ENCODE measurements at regions not wholly inside any gene's neighbourhood (a gene's known extent, or its start where the extent isn't known, plus 50 kb on each side); places are given as distances from the start of the nearest gene placed in this dataset.

DNA sequence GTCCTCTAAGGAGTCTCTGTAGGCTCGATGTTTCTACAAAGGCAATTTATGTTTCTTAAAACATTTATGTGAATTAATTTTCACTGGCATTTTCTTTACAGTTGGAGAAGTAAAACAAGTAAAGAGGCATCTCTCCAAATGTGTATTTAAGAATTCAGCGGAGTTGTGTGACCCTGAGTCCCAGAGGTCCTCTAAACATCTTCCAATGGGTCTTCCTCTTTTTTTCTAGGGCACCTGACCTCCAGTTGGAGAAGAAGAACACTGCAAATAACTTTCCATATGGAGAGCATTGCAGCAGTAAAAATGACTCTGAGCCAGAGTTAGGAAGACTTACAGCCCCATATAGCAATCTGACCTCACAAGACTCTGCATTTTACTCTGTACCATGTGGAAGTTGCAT is 480.5 kb upstream of the RAG2 start:
- in situ Hi-C loops (cut with MboI; ENCODE audit: low pct_unique_long_range_greater_than_20kb, low sequenced_read_pairs, unreplicated experiment): no loop called here
- no peak for DNase-seq (ENCODE audit: low spot score)
- no peak for TF ChIP-seq CTCF (IDR thresholded peaks at IDR 0.05; ENCODE audit: extremely low read depth, insufficient read depth, missing control alignments)

DNA sequence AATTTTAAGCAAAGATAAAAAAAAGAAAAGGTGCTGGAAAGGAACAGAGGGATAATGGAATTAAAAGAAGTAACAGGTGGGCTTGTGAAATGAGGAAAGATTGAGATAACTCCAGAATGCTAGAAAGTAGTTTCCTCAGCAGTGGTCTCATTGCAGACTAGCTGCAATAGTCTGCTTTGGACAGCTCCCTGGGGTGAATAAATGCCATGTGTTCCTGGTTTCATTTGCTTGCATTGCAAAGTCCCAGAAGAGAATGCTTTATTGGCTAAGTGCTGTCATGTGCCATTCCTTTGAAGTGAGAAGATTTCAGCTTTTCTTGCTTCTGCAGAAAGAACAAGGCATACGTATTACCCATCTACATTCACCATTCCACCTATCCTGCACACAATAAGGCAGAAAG is 478.8 kb upstream of the RAG2 start:
- DNase-seq (ENCODE audit: low spot score): no peak
- no peak for TF ChIP-seq CTCF (IDR thresholded peaks at IDR 0.05; ENCODE audit: extremely low read depth, insufficient read depth, missing control alignments)
- in situ Hi-C loops (cut with MboI; ENCODE audit: low pct_unique_long_range_greater_than_20kb, low sequenced_read_pairs, unreplicated experiment): no loop called here

DNA sequence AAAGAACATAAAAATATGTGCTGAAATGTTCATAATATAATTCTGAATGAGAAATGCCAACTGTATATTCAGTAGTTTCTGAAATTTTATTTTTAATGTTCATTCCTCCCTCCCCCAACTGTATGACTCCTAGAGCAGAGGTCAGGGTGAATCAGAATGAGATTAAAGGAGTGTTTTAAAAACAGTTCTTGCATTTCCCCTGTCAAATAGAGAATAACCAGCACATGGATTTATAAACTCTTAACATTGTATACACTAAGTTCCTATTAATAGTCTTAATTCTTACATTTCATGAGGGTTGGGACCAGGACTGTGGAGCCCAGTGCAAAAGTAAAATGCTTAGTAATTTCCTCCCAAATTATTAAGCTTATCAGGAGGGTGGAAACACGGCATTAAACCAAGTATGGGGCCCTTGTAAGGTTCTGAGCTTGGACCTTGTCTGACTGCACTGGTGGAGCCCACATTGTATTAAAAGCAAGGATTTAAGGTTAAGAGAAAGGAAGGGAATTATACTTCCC is 474.6 kb upstream of the RAG2 start:
- in situ Hi-C loops (cut with MboI; ENCODE audit: low pct_unique_long_range_greater_than_20kb, low sequenced_read_pairs, unreplicated experiment): no loop called here
- no peak for DNase-seq (ENCODE audit: low spot score)
- TF ChIP-seq CTCF (IDR thresholded peaks at IDR 0.05; ENCODE audit: extremely low read depth, insufficient read depth, missing control alignments): no peak

- TF ChIP-seq CTCF (IDR thresholded peaks at IDR 0.05; ENCODE audit: extremely low read depth, insufficient read depth, missing control alignments): no peak
- no peak for DNase-seq (ENCODE audit: low spot score)
- in situ Hi-C loops (cut with MboI; ENCODE audit: low pct_unique_long_range_greater_than_20kb, low sequenced_read_pairs, unreplicated experiment): no loop called here
These were observed 452.3 kb upstream of the RAG2 start for GRCh38 chr11:37050311-37050710.

DNA sequence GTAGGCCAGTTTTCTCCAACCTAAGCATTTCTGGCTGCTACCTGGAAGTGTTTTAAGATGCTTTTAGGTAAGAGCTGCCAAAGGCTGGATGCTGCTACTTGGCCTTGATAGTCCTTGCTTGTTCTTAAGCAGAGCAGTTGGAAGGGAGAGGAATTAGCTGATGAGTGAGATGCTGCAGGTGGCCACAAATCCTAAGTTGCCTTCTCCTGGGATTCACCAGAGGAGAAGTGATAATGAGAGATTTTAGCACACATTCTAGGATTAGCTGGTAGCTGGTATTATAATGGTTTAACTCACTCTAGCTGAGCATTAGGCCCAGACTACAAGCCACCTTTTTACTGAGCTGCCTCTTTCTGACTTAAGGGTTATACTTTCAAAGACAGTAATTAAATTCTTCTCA is 442.9 kb upstream of the RAG2 start:
- DNase-seq (ENCODE audit: low spot score): no peak
- in situ Hi-C loops (cut with MboI; ENCODE audit: low pct_unique_long_range_greater_than_20kb, low sequenced_read_pairs, unreplicated experiment): no loop called here
- TF ChIP-seq CTCF (IDR thresholded peaks at IDR 0.05; ENCODE audit: extremely low read depth, insufficient read depth, missing control alignments): no peak

DNA sequence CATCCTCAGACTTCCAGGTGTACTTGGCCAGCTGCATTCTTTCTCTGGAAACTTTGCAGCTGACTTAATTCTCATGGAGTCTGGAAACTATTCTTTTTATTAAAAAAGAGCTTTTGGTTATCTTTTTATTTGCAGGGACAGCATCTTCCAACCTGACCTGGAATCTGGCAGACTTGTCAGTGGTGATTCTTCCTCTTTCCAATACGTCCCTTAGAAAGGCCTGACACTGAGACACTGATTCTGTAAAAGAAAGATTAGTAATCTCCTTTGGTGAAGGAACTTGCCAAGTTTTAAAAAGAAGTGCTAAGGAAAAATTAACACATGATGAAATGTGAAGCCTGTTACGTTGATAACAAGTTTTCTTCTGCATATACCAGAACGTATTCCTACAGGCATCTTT is 440.9 kb upstream of the RAG2 start:
- DNase-seq (ENCODE audit: low spot score): no peak
- in situ Hi-C loops (cut with MboI; ENCODE audit: low pct_unique_long_range_greater_than_20kb, low sequenced_read_pairs, unreplicated experiment): no loop called here
- TF ChIP-seq CTCF (IDR thresholded peaks at IDR 0.05; ENCODE audit: extremely low read depth, insufficient read depth, missing control alignments): no peak

DNA sequence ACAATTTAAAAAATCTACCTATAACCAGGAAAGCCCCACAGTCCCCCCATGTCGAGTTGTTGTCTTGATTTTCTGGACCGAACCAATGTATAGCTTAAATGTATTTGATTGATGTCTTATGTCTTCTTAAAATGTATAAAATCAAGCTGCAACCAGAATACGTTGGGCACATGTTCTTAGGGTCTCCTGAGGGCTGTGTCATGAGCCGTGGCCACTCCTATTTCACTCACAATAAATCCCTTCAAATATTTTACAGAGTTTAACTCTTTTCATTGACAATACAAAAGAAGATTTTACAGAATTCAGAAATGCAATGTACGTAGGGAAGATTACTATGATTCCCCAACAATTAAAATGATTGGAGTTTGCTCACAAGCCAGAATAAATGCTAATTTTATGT is 428.7 kb upstream of the RAG2 start:
- no peak for TF ChIP-seq CTCF (IDR thresholded peaks at IDR 0.05; ENCODE audit: extremely low read depth, insufficient read depth, missing control alignments)
- no peak for DNase-seq (ENCODE audit: low spot score)
- in situ Hi-C loops (cut with MboI; ENCODE audit: low pct_unique_long_range_greater_than_20kb, low sequenced_read_pairs, unreplicated experiment): no loop called here
